Gastrocnemius medialis (tissue), 4 donors: ENCODE measurements at regions not wholly inside any gene's neighbourhood (a gene's known extent, or its start where the extent isn't known, plus 50 kb on each side); places are given as distances from the start of the nearest gene placed in this dataset.
"Not testable (repeated sequence)": the region's sequence is repeated elsewhere in the genome, so short reads cannot be mapped to it uniquely, and the experiment has no call there.

Experiments
- ATAC-seq, 2 donors: fragments of 150-250 bp; one replicate each; pipeline ENCODE4 v1.9.1; 2016
- DNase-seq, 2 donors: peaks; one replicate each; pipeline ENCODE4 v3.0.0-alpha.2; 2019
- H3K27ac ChIP-seq, 4 donors: fragments of 200-600 bp; sonication (generic); 1 replicate in 1 of 4; 2 replicates in 3 of 4; pipeline ENCODE4 v1.5.1; 2016 to 2018; ENCODE audit warnings: mild to moderate bottlenecking in 2 of 4, moderate library complexity in 1 of 4
- H3K27me3 ChIP-seq, 3 donors: fragments of 200-600 bp; sonication (generic) in 2 of 3; 1 replicate in 1 of 3; 2 replicates in 2 of 3; pipeline versions ENCODE4 v1.5.1 to v1.6.0; 2016 to 2019; ENCODE audit warnings: mild to moderate bottlenecking in 1 of 3, moderate library complexity in 1 of 3
- H3K36me3 ChIP-seq, 2 donors: fragments of 200-600 bp; sonication (generic) in 1 of 2; one replicate each; pipeline ENCODE4 v1.5.1; 2017 to 2018
- H3K4me1 ChIP-seq, 2 donors: fragments of 200-600 bp; sonication (generic) in 1 of 2; one replicate each; pipeline ENCODE4 v1.5.1; 2016 to 2017; ENCODE audit warnings: mild to moderate bottlenecking in 2 of 2
- H3K4me3 ChIP-seq, 4 donors: fragments of 200-600 bp; sonication (generic) in 3 of 4; 1 replicate in 1 of 4; 2 replicates in 3 of 4; pipeline ENCODE4 v1.5.1; 2016 to 2019; ENCODE audit warnings: mild to moderate bottlenecking in 2 of 4
- H3K9me3 ChIP-seq, 3 donors: fragments of 200-600 bp; sonication (generic) in 2 of 3; 1 replicate in 1 of 3; 2 replicates in 2 of 3; pipeline ENCODE4 v1.5.1; 2016 to 2019
- POLR2A ChIP-seq, 2 donors: fragments of 450-650 bp; IDR thresholded peaks; one replicate each; pipeline ENCODE4 v1.6.1; 2017; ENCODE audit warnings: antibody characterized with exemption in 2 of 2, mild to moderate bottlenecking in 2 of 2, moderate library complexity in 2 of 2
- in situ Hi-C, 4 donors: fragments of 200-750 bp; cut with MboI; loops; one replicate each; pipeline versions ENCODE4 v1.15.0 to v1.8.0; 2017; ENCODE audit warnings: low sequenced_read_pairs in 4 of 4
- intact Hi-C: fragments of 100-400 bp; cut with DNase I; formaldehyde crosslinking; loops from one replicate; pipeline ENCODE4 v1.15.1; 2023; ENCODE audit warnings: low total_unique reads
- TF ChIP-seq, protein P1 (sequence below), 5 experiments: fragments of 450-650 bp in 3 of 5; fragments of 200-600 bp in 2 of 5; sonication (generic) in 2 of 5; IDR thresholded peaks in 4 of 5; conservative IDR thresholded peaks in 1 of 5; 1 replicate in 4 of 5; 2 replicates in 1 of 5; pipeline ENCODE4 v1.5.1; 2016 to 2019; ENCODE audit warnings: antibody characterized with exemption in 5 of 5, mild to moderate bottlenecking in 3 of 5, moderate library complexity in 3 of 5

DNA sequence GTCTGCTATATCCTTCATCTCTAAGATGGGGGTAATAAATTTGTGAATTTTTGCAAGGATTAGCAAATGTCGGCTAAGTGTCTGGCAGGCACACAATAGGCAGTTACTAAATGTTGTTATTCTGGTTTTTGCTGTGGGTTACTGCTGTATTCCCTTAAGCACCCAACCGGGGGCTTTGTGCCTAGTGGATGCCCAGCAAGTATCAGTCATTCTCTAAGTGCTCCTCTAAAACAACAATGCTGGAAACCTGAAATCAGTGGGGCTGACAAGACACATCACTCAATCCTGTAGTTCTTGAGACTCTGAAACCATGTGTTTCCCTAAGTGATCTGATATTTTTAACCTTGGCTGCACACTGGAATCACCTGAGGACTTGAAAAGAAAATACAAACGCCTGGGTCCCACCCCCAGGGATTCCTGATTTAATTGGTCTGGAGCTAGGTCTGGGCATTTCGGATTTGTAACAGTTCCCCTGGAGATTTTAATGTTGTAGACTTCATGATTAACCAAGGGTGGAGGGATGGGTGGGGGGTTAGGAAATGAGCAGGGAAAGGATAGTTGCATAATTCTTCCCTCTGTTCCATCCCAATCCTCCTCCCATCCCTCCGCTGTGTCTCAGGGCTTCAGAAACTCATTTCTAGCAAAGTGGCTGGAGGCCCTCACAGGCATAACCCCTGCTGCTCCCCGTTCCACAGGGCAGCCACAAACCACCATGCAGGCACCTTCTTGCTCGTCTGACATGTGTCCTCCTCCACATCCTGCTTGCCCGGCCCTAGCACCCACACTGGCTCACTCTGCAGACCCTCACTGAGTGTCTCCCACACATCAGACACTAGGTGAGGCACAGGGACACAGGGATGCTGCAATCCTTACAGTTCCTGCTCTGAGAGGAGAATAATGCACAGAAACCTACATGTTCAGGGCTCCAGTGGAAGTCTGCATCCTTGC lies 61.7 kb upstream of the LYRM9 start:
- no peak for ATAC-seq
- Histone ChIP-seq H3K27me3 (no peaks in the 10 kb centered on the region), H3K4me3 (no peak overlapping the region), H3K4me1 (no peaks in the 10 kb centered on the region), H3K36me3 (no peaks in the 10 kb centered on the region), H3K9me3 (no peaks in the 10 kb centered on the region), H3K27ac (no peak overlapping the region)
- intact Hi-C loops, result no loop called here
- TF ChIP-seq, protein P1, sequence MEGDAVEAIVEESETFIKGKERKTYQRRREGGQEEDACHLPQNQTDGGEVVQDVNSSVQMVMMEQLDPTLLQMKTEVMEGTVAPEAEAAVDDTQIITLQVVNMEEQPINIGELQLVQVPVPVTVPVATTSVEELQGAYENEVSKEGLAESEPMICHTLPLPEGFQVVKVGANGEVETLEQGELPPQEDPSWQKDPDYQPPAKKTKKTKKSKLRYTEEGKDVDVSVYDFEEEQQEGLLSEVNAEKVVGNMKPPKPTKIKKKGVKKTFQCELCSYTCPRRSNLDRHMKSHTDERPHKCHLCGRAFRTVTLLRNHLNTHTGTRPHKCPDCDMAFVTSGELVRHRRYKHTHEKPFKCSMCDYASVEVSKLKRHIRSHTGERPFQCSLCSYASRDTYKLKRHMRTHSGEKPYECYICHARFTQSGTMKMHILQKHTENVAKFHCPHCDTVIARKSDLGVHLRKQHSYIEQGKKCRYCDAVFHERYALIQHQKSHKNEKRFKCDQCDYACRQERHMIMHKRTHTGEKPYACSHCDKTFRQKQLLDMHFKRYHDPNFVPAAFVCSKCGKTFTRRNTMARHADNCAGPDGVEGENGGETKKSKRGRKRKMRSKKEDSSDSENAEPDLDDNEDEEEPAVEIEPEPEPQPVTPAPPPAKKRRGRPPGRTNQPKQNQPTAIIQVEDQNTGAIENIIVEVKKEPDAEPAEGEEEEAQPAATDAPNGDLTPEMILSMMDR (IDR thresholded peaks at IDR 0.05 in 4 of 5, conservative IDR thresholded peaks at IDR 0.05 in 1 of 5), result no peak
- TF ChIP-seq POLR2A (IDR thresholded peaks at IDR 0.05), result no peak
- DNase-seq, result no peak
- in situ Hi-C loops, result no loop called here

DNA sequence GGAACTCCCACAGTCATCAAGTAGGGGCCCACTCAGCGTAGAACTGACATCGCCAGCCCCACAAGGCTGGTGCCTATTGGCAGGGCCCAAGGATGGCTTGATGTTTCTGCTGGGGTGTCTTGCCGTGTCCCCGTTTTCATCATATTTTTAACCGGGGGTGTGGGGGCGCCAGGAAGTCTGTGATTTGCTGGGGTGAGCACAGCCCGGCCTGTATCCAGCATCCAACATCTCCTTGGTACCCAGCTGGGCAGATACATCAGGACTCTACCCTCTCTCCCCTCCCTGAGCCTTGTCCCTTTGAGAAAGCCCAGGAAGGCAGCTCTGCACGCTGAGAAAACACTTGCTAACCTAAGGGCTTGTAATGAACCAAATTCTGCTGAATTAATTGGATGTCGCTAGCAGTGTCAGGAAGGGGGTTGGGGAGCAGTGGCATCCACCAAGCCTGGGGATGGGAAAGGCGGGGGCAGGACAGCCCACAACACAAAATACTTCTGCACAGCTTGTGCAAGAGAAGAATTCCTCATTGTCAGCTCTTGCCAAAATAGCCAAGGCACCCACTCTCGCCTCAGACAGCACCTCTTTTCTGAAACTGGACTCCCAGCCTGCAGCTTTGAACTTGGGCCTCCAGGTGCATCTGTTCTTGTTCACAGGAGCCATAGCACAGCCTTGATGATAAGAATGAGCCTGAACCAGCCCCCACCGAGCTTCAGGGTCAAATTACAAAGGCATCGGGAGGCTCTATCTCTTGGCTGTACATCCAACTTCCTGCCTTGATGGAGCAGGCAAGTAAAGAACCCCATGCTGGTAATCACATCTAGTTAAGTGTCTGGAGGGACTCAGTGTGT lies 63.7 kb upstream of the LYRM9 start:
- in situ Hi-C loops (no loop called here), intact Hi-C loops (no loop called here)
- no peaks in the 10 kb centered on the region for H3K36me3 ChIP-seq
- H3K9me3 ChIP-seq, result no peaks in the 10 kb centered on the region
- H3K27me3 ChIP-seq, result no peaks in the 10 kb centered on the region
- no peaks in the 10 kb centered on the region for H3K4me1 ChIP-seq
- no peak overlapping the region for H3K4me3 ChIP-seq
- ATAC-seq (no peak), DNase-seq (no peak)
- TF ChIP-seq, protein P1 (IDR thresholded peaks at IDR 0.05 in 4 of 5, conservative IDR thresholded peaks at IDR 0.05 in 1 of 5), result no peak
- no peak for TF ChIP-seq POLR2A (IDR thresholded peaks at IDR 0.05)
- no peak overlapping the region for H3K27ac ChIP-seq

DNA sequence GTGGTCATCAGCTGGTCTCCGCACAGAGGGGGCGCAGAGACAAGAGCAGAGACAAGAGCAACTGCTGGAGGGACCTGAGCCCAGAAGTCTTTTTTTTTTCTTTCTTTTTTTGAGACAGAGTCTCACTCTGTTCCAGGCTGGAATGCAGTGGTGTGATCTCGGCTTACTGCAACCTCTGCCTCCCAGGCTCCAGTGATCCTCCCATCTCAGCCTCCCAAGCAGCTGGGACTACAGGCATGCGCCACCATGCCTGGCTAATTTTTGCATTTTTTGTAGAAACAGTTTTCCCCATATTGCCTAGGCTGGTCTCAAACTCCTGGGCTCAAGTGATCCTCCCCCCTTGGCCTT lies 64.3 kb upstream of the LYRM9 start:
- ATAC-seq, in situ Hi-C loops, H3K9me3 ChIP-seq, H3K36me3 ChIP-seq, H3K4me1 ChIP-seq, DNase-seq, H3K27ac ChIP-seq, H3K27me3 ChIP-seq, intact Hi-C loops, H3K4me3 ChIP-seq: not testable (repeated sequence)

DNA sequence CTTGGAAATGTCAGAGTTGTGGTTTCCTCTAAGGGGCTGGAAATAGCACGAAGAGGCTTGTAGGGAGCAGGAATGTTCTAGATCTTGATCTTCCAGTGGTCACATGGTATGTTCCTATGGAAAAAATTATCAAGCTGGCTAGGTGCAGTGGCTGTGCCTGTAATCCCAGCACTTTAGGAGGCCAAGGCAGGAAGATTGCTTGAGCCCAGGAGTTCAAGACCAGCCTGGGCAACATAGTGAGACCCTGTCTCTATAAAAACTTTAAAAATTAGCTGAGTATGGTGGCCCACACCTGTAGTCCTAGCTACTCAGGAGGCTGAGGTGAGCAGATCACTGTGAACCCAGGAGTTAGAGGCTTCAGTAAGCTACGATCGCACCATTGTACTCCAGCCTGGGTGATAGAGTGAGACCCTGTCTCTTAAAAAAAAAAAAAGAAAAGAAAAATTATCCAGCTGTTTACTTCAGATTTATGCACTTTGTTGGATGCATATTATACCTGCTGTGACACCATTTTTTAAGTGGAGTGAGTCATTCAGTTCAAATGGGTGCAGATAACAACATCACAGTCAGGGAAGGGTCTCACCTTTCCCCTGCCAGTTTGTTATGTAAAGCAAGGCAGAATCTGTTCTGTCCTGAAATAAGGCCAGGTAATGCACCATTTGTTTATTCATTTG lies 65.7 kb upstream of the LYRM9 start:
- no peaks in the 10 kb centered on the region for H3K9me3 ChIP-seq
- intact Hi-C loops, result no loop called here
- H3K27me3 ChIP-seq, result no peaks in the 10 kb centered on the region
- TF ChIP-seq POLR2A (IDR thresholded peaks at IDR 0.05), result no peak
- TF ChIP-seq, protein P1 (IDR thresholded peaks at IDR 0.05 in 4 of 5, conservative IDR thresholded peaks at IDR 0.05 in 1 of 5), result no peak
- H3K4me1 ChIP-seq, result no peaks in the 10 kb centered on the region
- no peak for ATAC-seq
- in situ Hi-C loops, result no loop called here
- H3K36me3 ChIP-seq, result no peaks in the 10 kb centered on the region
- no peak overlapping the region for H3K27ac ChIP-seq
- no peak overlapping the region for H3K4me3 ChIP-seq
- DNase-seq, result no peak

DNA sequence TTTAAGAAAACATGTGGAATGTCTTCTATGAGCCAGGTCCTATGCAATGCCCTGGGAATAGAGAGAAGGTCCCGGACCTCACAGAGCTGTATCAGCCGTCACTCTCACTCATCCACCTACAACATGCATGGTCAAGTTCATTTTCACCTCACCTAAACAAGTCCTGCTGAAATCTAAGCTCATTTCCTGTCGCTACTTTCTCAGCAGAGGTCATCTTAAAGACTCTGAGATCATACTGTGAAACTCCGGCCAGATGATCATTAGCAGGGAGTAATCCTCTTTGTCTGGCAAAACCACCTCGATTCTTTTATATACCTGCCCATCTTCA lies 66.2 kb upstream of the LYRM9 start:
- Histone ChIP-seq H3K27ac (no peak overlapping the region), H3K36me3 (no peaks in the 10 kb centered on the region), H3K9me3 (no peaks in the 10 kb centered on the region), H3K4me3 (no peak overlapping the region), H3K27me3 (no peaks in the 10 kb centered on the region), H3K4me1 (no peaks in the 10 kb centered on the region)
- intact Hi-C loops, result no loop called here
- ATAC-seq (no peak), DNase-seq (no peak)
- TF ChIP-seq, protein P1 (IDR thresholded peaks at IDR 0.05 in 4 of 5, conservative IDR thresholded peaks at IDR 0.05 in 1 of 5), result no peak
- TF ChIP-seq POLR2A (IDR thresholded peaks at IDR 0.05), result no peak
- in situ Hi-C loops, result no loop called here
